ENCODE measurements at regions not wholly inside any gene's neighbourhood (a gene's known extent, or its start where the extent isn't known, plus 50 kb on each side); places are given as distances from the start of the nearest gene placed in this dataset.
"Not testable (repeated sequence)": the region's sequence is repeated elsewhere in the genome, so short reads cannot be mapped to it uniquely, and the experiment has no call there.

- H3K9me3 ChIP-seq (ENCODE audit: low read length), result peaks cover 1% of the 10 kb centered on the region
- H3K4me3 ChIP-seq (ENCODE audit: low read length), result no peak overlapping the region
- H3K4me1 ChIP-seq (ENCODE audit: insufficient read depth, low read length), result no peaks in the 10 kb centered on the region
- H3K36me3 ChIP-seq (ENCODE audit: insufficient read depth, low read length), result no peaks in the 10 kb centered on the region
- H2AFZ ChIP-seq (ENCODE audit: low read depth, low read length), result no peak overlapping the region
- no peaks in the 10 kb centered on the region for H3K27me3 ChIP-seq (ENCODE audit: insufficient read depth, low read length)
Observed at GRCh38 chr5:82476155-82476554, 198.0 kb upstream of the RPS23 start.

DNA sequence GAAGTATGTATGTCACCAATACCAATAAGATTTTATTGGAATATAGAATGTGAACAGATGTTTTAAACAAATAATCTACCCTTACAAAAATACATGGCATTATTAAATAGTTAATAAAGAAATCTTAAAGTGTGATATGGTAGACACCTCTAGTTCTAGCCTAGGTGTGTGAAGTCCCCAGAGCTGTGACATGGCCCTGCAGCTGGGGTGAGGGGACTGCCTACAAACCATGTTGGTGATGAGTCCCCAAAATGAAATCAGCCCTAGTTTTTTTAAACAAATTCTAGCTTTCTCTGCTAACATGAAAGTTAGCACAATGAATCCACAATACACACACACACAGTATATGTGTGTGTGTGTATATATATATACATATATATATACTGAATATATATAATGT lies 195.1 kb upstream of the RPS23 start:
- no peaks in the 10 kb centered on the region for H3K27me3 ChIP-seq (ENCODE audit: insufficient read depth, low read length)
- no peaks in the 10 kb centered on the region for H3K36me3 ChIP-seq (ENCODE audit: insufficient read depth, low read length)
- H3K9me3 ChIP-seq (ENCODE audit: low read length), result peaks cover 1% of the 10 kb centered on the region
- no peak overlapping the region for H2AFZ ChIP-seq (ENCODE audit: low read depth, low read length)
- H3K4me3 ChIP-seq (ENCODE audit: low read length), result no peak overlapping the region
- H3K4me1 ChIP-seq (ENCODE audit: insufficient read depth, low read length), result peaks cover 7% of the 10 kb centered on the region

- H3K9me3 ChIP-seq (ENCODE audit: low read length), result peaks cover 1% of the 10 kb centered on the region
- H3K4me1 ChIP-seq (ENCODE audit: insufficient read depth, low read length), result peaks cover 9% of the 10 kb centered on the region
- H3K27me3 ChIP-seq (ENCODE audit: insufficient read depth, low read length), result no peaks in the 10 kb centered on the region
- H3K4me3 ChIP-seq (ENCODE audit: low read length), result no peak overlapping the region
- no peak overlapping the region for H2AFZ ChIP-seq (ENCODE audit: low read depth, low read length)
- no peaks in the 10 kb centered on the region for H3K36me3 ChIP-seq (ENCODE audit: insufficient read depth, low read length)
Observed at GRCh38 chr5:82470185-82470994, 192.2 kb upstream of the RPS23 start.

- Histone ChIP-seq H3K9me3 (ENCODE audit: low read length) (no peaks in the 10 kb centered on the region), H3K4me3 (ENCODE audit: low read length) (no peak overlapping the region), H3K27me3 (ENCODE audit: insufficient read depth, low read length) (no peaks in the 10 kb centered on the region), H3K36me3 (ENCODE audit: insufficient read depth, low read length) (no peaks in the 10 kb centered on the region), H3K4me1 (ENCODE audit: insufficient read depth, low read length) (peaks cover 9% of the 10 kb centered on the region), H2AFZ (ENCODE audit: low read depth, low read length) (no peak overlapping the region)
Observed at GRCh38 chr5:82466986-82467561, 188.9 kb upstream of the RPS23 start.

GRCh38 chr5:82465235-82465634 lies 187.1 kb upstream of the RPS23 start:
- no peaks in the 10 kb centered on the region for H3K36me3 ChIP-seq (ENCODE audit: insufficient read depth, low read length)
- H3K9me3 ChIP-seq (ENCODE audit: low read length), result no peaks in the 10 kb centered on the region
- H3K4me1 ChIP-seq (ENCODE audit: insufficient read depth, low read length), result peaks cover 3% of the 10 kb centered on the region
- no peak overlapping the region for H2AFZ ChIP-seq (ENCODE audit: low read depth, low read length)
- H3K27me3 ChIP-seq (ENCODE audit: insufficient read depth, low read length), result no peaks in the 10 kb centered on the region
- no peak overlapping the region for H3K4me3 ChIP-seq (ENCODE audit: low read length)

- H3K9me3 ChIP-seq (ENCODE audit: low read length), result peaks cover 10% of the 10 kb centered on the region
- H3K27me3 ChIP-seq (ENCODE audit: insufficient read depth, low read length), result no peaks in the 10 kb centered on the region
- no peak overlapping the region for H2AFZ ChIP-seq (ENCODE audit: low read depth, low read length)
- no peak overlapping the region for H3K4me3 ChIP-seq (ENCODE audit: low read length)
- no peaks in the 10 kb centered on the region for H3K4me1 ChIP-seq (ENCODE audit: insufficient read depth, low read length)
- H3K36me3 ChIP-seq (ENCODE audit: insufficient read depth, low read length), result no peaks in the 10 kb centered on the region
Observed at GRCh38 chr5:82459626-82460025, 181.5 kb upstream of the RPS23 start.

- not testable (repeated sequence) for H3K4me1 ChIP-seq (ENCODE audit: insufficient read depth, low read length); H3K36me3 ChIP-seq (ENCODE audit: insufficient read depth, low read length); H3K27me3 ChIP-seq (ENCODE audit: insufficient read depth, low read length); H2AFZ ChIP-seq (ENCODE audit: low read depth, low read length); H3K4me3 ChIP-seq (ENCODE audit: low read length); H3K9me3 ChIP-seq (ENCODE audit: low read length)
Observed at GRCh38 chr5:82455317-82455716, 177.2 kb upstream of the RPS23 start.

DNA sequence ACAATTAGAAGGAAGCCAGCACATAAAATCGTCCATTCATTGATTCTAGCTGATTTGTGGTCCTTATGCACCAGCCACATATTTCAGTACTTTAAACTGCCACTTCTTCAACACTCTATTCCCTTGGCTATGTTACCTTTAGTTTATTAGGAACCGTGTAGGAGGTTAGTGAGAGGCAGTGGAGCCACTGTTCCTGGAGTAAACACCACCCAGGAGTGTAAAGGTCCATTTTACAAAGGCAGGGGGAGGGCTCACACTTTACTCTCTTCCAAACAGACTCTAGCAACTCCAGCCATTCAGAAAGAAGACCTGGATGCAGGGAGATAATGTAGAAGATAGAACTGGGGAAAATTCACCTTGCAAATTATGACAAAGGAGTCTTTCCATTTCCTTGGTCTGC lies 170.2 kb upstream of the RPS23 start:
- H3K4me3 ChIP-seq (ENCODE audit: low read length), result no peak overlapping the region
- no peaks in the 10 kb centered on the region for H3K27me3 ChIP-seq (ENCODE audit: insufficient read depth, low read length)
- H3K4me1 ChIP-seq (ENCODE audit: insufficient read depth, low read length), result no peaks in the 10 kb centered on the region

GRCh38 chr5:82447913-82448312 lies 169.8 kb upstream of the RPS23 start:
- Histone ChIP-seq H3K4me1 (ENCODE audit: insufficient read depth, low read length) (no peaks in the 10 kb centered on the region), H3K36me3 (ENCODE audit: insufficient read depth, low read length) (no peaks in the 10 kb centered on the region), H3K4me3 (ENCODE audit: low read length) (no peak overlapping the region), H2AFZ (ENCODE audit: low read depth, low read length) (no peak overlapping the region), H3K27me3 (ENCODE audit: insufficient read depth, low read length) (no peaks in the 10 kb centered on the region), H3K9me3 (ENCODE audit: low read length) (no peaks in the 10 kb centered on the region)

More for the DNA sequence above, 170.2 kb upstream of the RPS23 start:
- H3K9me3 ChIP-seq (ENCODE audit: low read length), result no peaks in the 10 kb centered on the region
- no peak overlapping the region for H2AFZ ChIP-seq (ENCODE audit: low read depth, low read length)
- H3K36me3 ChIP-seq (ENCODE audit: insufficient read depth, low read length), result no peaks in the 10 kb centered on the region

DNA sequence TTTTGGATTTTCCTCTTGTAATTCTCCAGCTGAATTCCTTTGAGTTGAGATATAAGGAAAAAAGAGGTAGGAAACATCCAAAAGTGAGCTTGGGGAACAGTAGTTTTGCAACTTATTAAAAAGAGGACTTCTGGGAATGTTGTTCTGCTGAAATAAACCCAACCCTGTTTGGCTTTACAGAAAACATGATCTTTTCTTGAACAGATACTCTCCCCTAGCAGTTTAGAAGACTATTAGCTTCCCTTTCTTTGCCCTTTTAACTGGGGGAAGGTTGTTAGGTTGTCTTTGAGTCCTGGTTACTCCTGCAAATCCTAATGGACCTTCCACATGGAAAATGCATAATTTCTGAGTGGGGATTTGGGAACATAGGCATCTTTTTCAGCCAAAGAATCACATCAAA lies 168.7 kb upstream of the RPS23 start:
- Histone ChIP-seq H3K36me3 (ENCODE audit: insufficient read depth, low read length) (no peaks in the 10 kb centered on the region), H3K27me3 (ENCODE audit: insufficient read depth, low read length) (no peaks in the 10 kb centered on the region), H3K4me1 (ENCODE audit: insufficient read depth, low read length) (no peaks in the 10 kb centered on the region), H3K4me3 (ENCODE audit: low read length) (no peak overlapping the region), H2AFZ (ENCODE audit: low read depth, low read length) (no peak overlapping the region), H3K9me3 (ENCODE audit: low read length) (no peaks in the 10 kb centered on the region)

DNA sequence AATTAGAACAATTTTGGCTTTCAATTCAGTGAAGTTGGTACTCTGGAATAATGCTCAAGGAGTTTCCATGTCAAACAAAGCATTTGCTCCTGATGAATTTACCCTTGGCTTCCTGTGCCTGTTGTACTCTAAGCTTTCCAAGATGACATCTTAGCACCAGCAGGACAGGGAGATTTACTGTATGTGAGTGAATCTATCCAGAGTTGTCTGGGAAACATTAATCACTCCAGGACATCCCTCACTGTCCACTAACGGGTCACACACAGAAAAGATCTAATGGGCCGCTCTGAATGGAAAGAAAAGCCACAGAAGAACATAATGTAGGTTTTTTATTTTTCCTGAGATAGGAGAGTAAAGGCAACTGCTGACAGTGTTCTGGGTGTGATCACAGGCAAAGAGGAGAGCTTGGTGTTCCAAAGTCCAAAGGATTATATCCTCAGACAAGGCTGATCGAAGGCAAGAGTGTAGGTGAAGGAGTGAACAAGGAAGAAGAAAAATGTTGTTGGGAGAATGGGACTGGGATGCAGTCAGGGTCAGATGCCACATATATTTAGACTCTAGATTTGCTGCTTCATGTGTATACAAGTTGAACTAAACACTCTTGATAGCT lies 167.7 kb upstream of the RPS23 start:
- H3K36me3 ChIP-seq (ENCODE audit: insufficient read depth, low read length), result no peaks in the 10 kb centered on the region
- H3K4me1 ChIP-seq (ENCODE audit: insufficient read depth, low read length), result no peaks in the 10 kb centered on the region
- no peaks in the 10 kb centered on the region for H3K27me3 ChIP-seq (ENCODE audit: insufficient read depth, low read length)
- H2AFZ ChIP-seq (ENCODE audit: low read depth, low read length), result no peak overlapping the region
- H3K9me3 ChIP-seq (ENCODE audit: low read length), result no peaks in the 10 kb centered on the region
- no peak overlapping the region for H3K4me3 ChIP-seq (ENCODE audit: low read length)

- Histone ChIP-seq H3K27me3 (ENCODE audit: insufficient read depth, low read length) (no peaks in the 10 kb centered on the region), H3K4me3 (ENCODE audit: low read length) (no peak overlapping the region), H3K9me3 (ENCODE audit: low read length) (no peaks in the 10 kb centered on the region), H3K4me1 (ENCODE audit: insufficient read depth, low read length) (peaks cover 9% of the 10 kb centered on the region), H3K36me3 (ENCODE audit: insufficient read depth, low read length) (no peaks in the 10 kb centered on the region), H2AFZ (ENCODE audit: low read depth, low read length) (no peak overlapping the region)
Observed at GRCh38 chr5:82439750-82440445, 161.7 kb upstream of the RPS23 start.

- H3K36me3 ChIP-seq (ENCODE audit: insufficient read depth, low read length); H3K9me3 ChIP-seq (ENCODE audit: low read length); H3K4me1 ChIP-seq (ENCODE audit: insufficient read depth, low read length); H2AFZ ChIP-seq (ENCODE audit: low read depth, low read length); H3K27me3 ChIP-seq (ENCODE audit: insufficient read depth, low read length); H3K4me3 ChIP-seq (ENCODE audit: low read length): not testable (repeated sequence)
Observed at GRCh38 chr5:82437565-82437964, 159.4 kb upstream of the RPS23 start.

All from neuron (in vitro differentiated cells).